ENCODE measurements at regions not wholly inside any gene's neighbourhood (a gene's known extent, or its start where the extent isn't known, plus 50 kb on each side); places are given as distances from the start of the nearest gene placed in this dataset.

DNA sequence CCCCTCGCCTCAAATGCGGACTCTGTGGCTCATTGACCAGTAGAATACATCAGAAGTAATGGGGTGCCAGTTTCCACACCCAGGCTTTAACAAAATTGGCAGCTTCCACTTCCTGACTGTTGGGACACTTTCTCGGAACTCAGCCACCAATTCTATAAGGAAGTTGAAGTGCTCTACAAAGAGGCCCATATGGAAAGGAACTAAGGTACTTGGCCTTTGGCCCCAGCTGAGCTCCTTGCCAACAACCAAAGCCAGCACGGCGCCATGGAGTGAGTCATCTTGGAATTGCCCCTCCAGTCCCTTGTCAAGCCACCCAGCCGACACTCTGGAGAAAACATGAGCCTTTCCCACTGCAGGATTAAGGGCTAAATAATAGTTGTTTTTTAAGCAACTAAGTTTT lies 262.2 kb upstream of the INTU start (continued):
- no peak for TF ChIP-seq STAT1 (conservative IDR thresholded peaks at IDR 0.05)
- TF ChIP-seq, protein P1, sequence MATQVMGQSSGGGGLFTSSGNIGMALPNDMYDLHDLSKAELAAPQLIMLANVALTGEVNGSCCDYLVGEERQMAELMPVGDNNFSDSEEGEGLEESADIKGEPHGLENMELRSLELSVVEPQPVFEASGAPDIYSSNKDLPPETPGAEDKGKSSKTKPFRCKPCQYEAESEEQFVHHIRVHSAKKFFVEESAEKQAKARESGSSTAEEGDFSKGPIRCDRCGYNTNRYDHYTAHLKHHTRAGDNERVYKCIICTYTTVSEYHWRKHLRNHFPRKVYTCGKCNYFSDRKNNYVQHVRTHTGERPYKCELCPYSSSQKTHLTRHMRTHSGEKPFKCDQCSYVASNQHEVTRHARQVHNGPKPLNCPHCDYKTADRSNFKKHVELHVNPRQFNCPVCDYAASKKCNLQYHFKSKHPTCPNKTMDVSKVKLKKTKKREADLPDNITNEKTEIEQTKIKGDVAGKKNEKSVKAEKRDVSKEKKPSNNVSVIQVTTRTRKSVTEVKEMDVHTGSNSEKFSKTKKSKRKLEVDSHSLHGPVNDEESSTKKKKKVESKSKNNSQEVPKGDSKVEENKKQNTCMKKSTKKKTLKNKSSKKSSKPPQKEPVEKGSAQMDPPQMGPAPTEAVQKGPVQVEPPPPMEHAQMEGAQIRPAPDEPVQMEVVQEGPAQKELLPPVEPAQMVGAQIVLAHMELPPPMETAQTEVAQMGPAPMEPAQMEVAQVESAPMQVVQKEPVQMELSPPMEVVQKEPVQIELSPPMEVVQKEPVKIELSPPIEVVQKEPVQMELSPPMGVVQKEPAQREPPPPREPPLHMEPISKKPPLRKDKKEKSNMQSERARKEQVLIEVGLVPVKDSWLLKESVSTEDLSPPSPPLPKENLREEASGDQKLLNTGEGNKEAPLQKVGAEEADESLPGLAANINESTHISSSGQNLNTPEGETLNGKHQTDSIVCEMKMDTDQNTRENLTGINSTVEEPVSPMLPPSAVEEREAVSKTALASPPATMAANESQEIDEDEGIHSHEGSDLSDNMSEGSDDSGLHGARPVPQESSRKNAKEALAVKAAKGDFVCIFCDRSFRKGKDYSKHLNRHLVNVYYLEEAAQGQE (IDR thresholded peaks at IDR 0.05; ENCODE audit: low read depth, low read length): no peak

DNA sequence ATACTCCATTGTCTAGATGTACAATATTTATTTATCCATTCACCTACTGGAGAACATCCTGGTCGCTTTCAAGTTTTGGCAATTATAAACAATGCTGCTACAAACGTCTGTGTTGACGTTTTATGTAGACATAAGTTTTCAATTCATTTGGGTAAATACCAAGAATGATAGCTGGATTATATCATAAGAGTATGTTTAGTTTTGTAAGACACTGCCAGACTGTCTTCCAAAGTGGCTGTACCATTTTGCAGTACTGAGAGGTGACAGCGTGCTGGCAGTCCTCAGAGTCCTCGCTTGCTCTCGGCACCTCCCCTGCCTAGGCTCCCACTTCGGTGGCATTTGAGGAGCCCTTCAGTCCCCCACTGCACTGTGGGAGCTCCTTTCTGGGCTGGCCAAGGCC lies 253.3 kb upstream of the INTU start:
- H3K79me2 ChIP-seq (ENCODE audit: control insufficient read depth, insufficient read depth, low read length): no peaks in the 10 kb centered on the region
- H3K4me2 ChIP-seq (ENCODE audit: control insufficient read depth, insufficient read depth): no peak overlapping the region
- H3K36me3 ChIP-seq (ENCODE audit: control insufficient read depth in 2 of 2, insufficient read depth in 2 of 2, low read length in 1 of 2): no peaks in the 10 kb centered on the region
- H3K4me3 ChIP-seq: no peak overlapping the region
- no peaks in the 10 kb centered on the region for H3K4me1 ChIP-seq (ENCODE audit: control insufficient read depth, insufficient read depth, low read length)
- no peak overlapping the region for H3K27ac ChIP-seq (ENCODE audit: control insufficient read depth, insufficient read depth)
- H3K9me3 ChIP-seq (replicated peaks; ENCODE audit: control insufficient read depth, insufficient read depth, low read length): no peaks in the 10 kb centered on the region
- BruUV-seq (replicated peaks): no TSS peak
- ATAC-seq: no peak
- no peak for DNase-seq (ENCODE audit: low read depth, low spot score)
- RAD21 ChIA-PET (ENCODE audit: unreplicated experiment): no interaction called here
- no peak overlapping the region for H2AFZ ChIP-seq (ENCODE audit: control insufficient read depth, low read depth, low read length)
- in situ Hi-C loops (cut with MboI) (no loop called here), intact Hi-C loops (cut with micrococcal nuclease; ENCODE audit: unreplicated experiment) (no loop called here)
- H3K27me3 ChIP-seq (replicated peaks in 1 of 2; ENCODE audit: control insufficient read depth in 2 of 2, insufficient read depth in 2 of 2, low read length in 1 of 2): no peaks in the 10 kb centered on the region
- CTCF ChIA-PET: no interaction called here
- FAIRE-seq: no peak
- H3K9ac ChIP-seq (ENCODE audit: control insufficient read depth, insufficient read depth, low read length): no peak overlapping the region
- no peaks in the 10 kb centered on the region for H4K20me1 ChIP-seq (ENCODE audit: control insufficient read depth, insufficient read depth)
- 24% methylated on average over 7 of the region's 7 CpGs for WGBS (ENCODE audit: insufficient coverage, insufficient replicate concordance, low lambda C conversion rate, missing lambda C conversion rate)
- SMC1A ChIA-PET (ENCODE audit: uncharacterized antibody, unreplicated experiment): no interaction called here
- POLR2A ChIA-PET: no interaction called here
- TF ChIP-seq ATF3 (IDR thresholded peaks at IDR 0.05; ENCODE audit: borderline replicate concordance, extremely low read depth, low read depth, low read length) (no peak), ZBED1 (IDR thresholded peaks at IDR 0.05; ENCODE audit: borderline replicate concordance) (no peak), GABPA (IDR thresholded peaks at IDR 0.05; ENCODE audit: low read depth) (no peak), E2F8 (IDR thresholded peaks at IDR 0.05; ENCODE audit: low read depth, partially characterized antibody) (no peak), EP300 (IDR thresholded peaks at IDR 0.05; ENCODE audit: borderline replicate concordance in 1 of 2, control insufficient read depth in 1 of 2, low read depth in 2 of 2, low read length in 2 of 2) (no peak), MAX (IDR thresholded peaks at IDR 0.05; ENCODE audit: low read depth, low read length) (no peak), PKNOX1 (IDR thresholded peaks at IDR 0.05) (no peak), CEBPZ (IDR thresholded peaks at IDR 0.05; ENCODE audit: low read depth, low read length) (no peak)
